Keratinocyte (primary cell): ENCODE measurements at regions not wholly inside any gene's neighbourhood (a gene's known extent, or its start where the extent isn't known, plus 50 kb on each side); places are given as distances from the start of the nearest gene placed in this dataset.
"Not testable (repeated sequence)": the region's sequence is repeated elsewhere in the genome, so short reads cannot be mapped to it uniquely, and the experiment has no call there.

Experiments used
- DNase-seq: peaks from one replicate; pipeline ENCODE4 v3.0.0-alpha.2; 2011; ENCODE audit warnings: low read depth, missing footprints, low spot score
- FAIRE-seq: peaks from 2 replicates; lab custom pipeline; 2011; peaks lifted over from hg19 to GRCh38; lab: Jason Lieb, UNC
- H2AFZ ChIP-seq: 2 replicates; pipeline ENCODE4 v1.6.0; 2012; ENCODE audit warnings: low read length, control low read depth, inconsistent platforms; ENCODE audit not compliant: control insufficient read depth
- H3K27ac ChIP-seq: 2 replicates; pipeline ENCODE4 v1.5.1; 2011; ENCODE audit warnings: low read length; ENCODE audit not compliant: control insufficient read depth, insufficient read depth
- H3K27me3 ChIP-seq: 3 replicates; pipeline ENCODE4 v1.6.0; 2011; ENCODE audit warnings: low read length; ENCODE audit not compliant: control insufficient read depth, insufficient read depth; ENCODE audit errors: extremely low read depth
- H3K36me3 ChIP-seq, 2 experiments: 2 replicates in 1 of 2; 3 replicates in 1 of 2; pipeline ENCODE4 v1.5.1; 2011; ENCODE audit warnings: low read length in 2 of 2, mild to moderate bottlenecking in 1 of 2; ENCODE audit not compliant: control insufficient read depth in 2 of 2, insufficient read depth in 2 of 2; ENCODE audit errors: extremely low read depth in 1 of 2
- H3K4me1 ChIP-seq: 3 replicates; pipeline ENCODE4 v1.5.1; 2011; ENCODE audit warnings: low read length; ENCODE audit not compliant: control insufficient read depth, insufficient read depth; ENCODE audit errors: extremely low read depth
- H3K4me2 ChIP-seq: 3 replicates; pipeline ENCODE4 v1.6.0; 2011; ENCODE audit warnings: low read depth, low read length; ENCODE audit not compliant: control insufficient read depth, insufficient read depth; ENCODE audit errors: extremely low read depth
- H3K4me3 ChIP-seq, 3 experiments: fragments of 200-600 bp in 1 of 3; sonication (generic) in 1 of 3; 2 replicates in 2 of 3; 3 replicates in 1 of 3; pipeline ENCODE4 v1.5.1; 2011 to 2016; ENCODE audit warnings: low read length in 3 of 3, mild to moderate bottlenecking in 3 of 3, control low read depth in 2 of 3, inconsistent platforms in 1 of 3, low read depth in 1 of 3, mixed read lengths in 1 of 3, mixed run types in 1 of 3, moderate library complexity in 1 of 3; ENCODE audit not compliant: control insufficient read depth in 2 of 3, insufficient read depth in 2 of 3; ENCODE audit errors: extremely low read depth in 1 of 3
- H3K79me2 ChIP-seq: 2 replicates; pipeline ENCODE4 v1.6.0; 2012; ENCODE audit warnings: low read length; ENCODE audit not compliant: control insufficient read depth, insufficient read depth
- H3K9ac ChIP-seq: 3 replicates; pipeline ENCODE4 v1.6.0; 2011; ENCODE audit warnings: low read length; ENCODE audit not compliant: control insufficient read depth, insufficient read depth; ENCODE audit errors: extremely low read depth
- H3K9me1 ChIP-seq: 3 replicates; pipeline ENCODE4 v1.6.0; 2011; ENCODE audit warnings: low read length; ENCODE audit not compliant: control insufficient read depth, insufficient read depth; ENCODE audit errors: extremely low read depth
- H3K9me3 ChIP-seq: 2 replicates; pipeline ENCODE4 v1.5.1; 2012; ENCODE audit warnings: low read depth, low read length; ENCODE audit not compliant: control insufficient read depth
- H4K20me1 ChIP-seq: 3 replicates; pipeline ENCODE4 v1.6.0; 2011; ENCODE audit warnings: low read length; ENCODE audit not compliant: control insufficient read depth, insufficient read depth; ENCODE audit errors: extremely low read depth
- dilution Hi-C: fragments of 300-500 bp; cut with MboI; formaldehyde crosslinking; loops from one replicate; pipeline ENCODE4 v1.7.0; 2020; ENCODE audit warnings: low sequenced_read_pairs; ENCODE audit not compliant: extremely low pct_ligation_motif_present

DNA sequence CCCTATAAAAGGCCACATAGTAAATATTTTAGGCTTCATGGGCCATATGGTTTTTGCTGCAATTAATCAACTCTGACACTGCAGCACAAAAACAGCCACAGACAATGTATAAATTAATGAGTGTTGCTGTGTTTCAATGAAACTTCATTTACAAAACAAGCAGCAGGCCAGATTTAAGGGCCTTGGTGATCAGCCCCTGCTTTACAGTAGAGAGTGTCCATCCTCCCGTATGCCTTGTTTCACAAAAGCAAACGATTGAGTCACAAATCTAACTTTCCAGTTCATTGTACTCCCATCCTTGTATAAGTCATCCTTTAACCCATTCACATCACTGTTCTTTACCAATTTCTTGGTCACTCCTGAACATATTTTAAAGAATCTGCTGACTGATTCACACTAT lies 94.3 kb upstream of the NOX4 start:
- H3K36me3 ChIP-seq, H3K4me1 ChIP-seq, H2AFZ ChIP-seq, H3K27me3 ChIP-seq, FAIRE-seq, H3K4me2 ChIP-seq, H3K9me1 ChIP-seq, H3K9me3 ChIP-seq, H3K4me3 ChIP-seq, DNase-seq, H3K27ac ChIP-seq, H4K20me1 ChIP-seq, H3K9ac ChIP-seq, dilution Hi-C loops, H3K79me2 ChIP-seq: not testable (repeated sequence)

DNA sequence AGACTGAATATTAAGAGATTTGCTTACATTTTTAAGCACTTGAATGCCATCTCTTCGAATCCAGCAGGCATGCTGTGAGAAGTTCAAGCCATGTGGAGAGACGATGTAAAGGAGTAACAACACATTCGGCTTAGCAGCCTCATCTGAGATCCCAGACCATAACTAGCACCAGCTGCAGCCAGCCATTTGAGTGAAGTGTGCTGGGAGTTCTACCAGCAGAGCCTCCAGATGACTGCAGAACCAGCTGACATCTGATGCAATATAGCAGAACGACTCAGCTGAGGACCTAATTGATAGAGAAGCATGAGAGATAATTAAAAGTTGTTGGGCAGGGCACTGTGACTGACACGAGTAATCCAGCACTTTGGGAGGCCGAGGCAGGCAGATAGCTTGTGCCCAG lies 98.2 kb upstream of the NOX4 start:
- H3K9me3 ChIP-seq, DNase-seq, H3K9me1 ChIP-seq, H3K4me1 ChIP-seq, H3K9ac ChIP-seq, H3K27me3 ChIP-seq, H4K20me1 ChIP-seq, dilution Hi-C loops, H3K79me2 ChIP-seq, H3K4me2 ChIP-seq, H3K27ac ChIP-seq, H2AFZ ChIP-seq, H3K36me3 ChIP-seq, FAIRE-seq, H3K4me3 ChIP-seq: not testable (repeated sequence)

DNA sequence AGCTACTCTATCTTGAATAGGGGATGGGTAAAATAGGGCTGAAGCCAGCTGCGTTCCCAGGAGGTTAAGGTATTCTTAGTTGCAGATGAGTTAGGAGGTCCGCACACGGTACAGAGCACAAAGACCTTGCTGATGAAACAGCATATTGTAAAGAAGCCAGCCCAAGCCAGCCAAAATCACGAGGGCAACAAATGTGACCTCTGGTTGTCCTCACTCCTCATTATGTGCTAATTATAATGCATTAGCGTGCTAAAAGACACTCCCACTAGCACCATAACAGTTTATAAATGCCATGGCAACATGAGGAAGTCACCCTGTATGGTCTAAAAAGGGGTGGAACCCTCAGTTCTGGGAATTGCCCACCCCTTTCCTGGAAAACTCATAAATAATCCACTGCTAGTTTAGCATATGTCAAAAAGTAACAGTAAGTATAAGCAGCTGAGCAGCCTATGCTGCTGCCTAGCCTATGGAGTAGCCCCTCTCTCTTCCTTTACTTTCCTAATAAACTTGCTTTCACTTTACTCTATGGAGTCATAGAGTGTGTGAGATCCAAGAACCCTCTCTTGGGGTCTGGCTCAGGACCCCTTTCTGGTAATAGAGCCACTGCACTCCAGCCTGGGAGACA lies 98.9 kb upstream of the NOX4 start:
- FAIRE-seq, H4K20me1 ChIP-seq, H3K9me3 ChIP-seq, H3K4me1 ChIP-seq, H3K9ac ChIP-seq, H3K27ac ChIP-seq, H2AFZ ChIP-seq, H3K36me3 ChIP-seq, H3K4me2 ChIP-seq, dilution Hi-C loops, H3K27me3 ChIP-seq, H3K9me1 ChIP-seq, H3K79me2 ChIP-seq, H3K4me3 ChIP-seq, DNase-seq: not testable (repeated sequence)

DNA sequence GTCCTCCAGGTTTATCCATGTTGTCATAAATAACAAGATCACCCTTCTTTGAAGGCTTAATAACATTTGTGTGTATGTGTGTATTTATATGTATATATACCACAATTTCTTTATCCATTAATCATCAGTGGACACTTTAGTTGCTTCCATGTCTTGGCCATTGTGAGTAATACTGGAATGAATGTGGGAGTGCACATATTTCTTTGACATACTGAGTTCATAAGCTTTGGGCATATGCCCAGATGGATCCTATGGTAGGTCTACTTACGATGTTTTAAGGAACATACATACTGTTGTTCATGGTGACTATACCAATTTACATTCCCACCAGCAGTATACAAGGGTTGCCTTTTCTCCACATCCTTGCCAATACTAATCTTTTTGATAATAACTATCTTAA lies 108.8 kb upstream of the TRIM77 start:
- H4K20me1 ChIP-seq, H3K36me3 ChIP-seq, H3K79me2 ChIP-seq, H3K9me1 ChIP-seq, H3K9ac ChIP-seq, H3K27me3 ChIP-seq, H3K4me3 ChIP-seq, H3K4me1 ChIP-seq, H3K4me2 ChIP-seq, H2AFZ ChIP-seq, H3K9me3 ChIP-seq, H3K27ac ChIP-seq, DNase-seq, dilution Hi-C loops: not testable (repeated sequence)
- peak; percentile 29 for FAIRE-seq
